GM23338 (cell line): ENCODE measurements at regions not wholly inside any gene's neighbourhood (a gene's known extent, or its start where the extent isn't known, plus 50 kb on each side); places are given as distances from the start of the nearest gene placed in this dataset.

Experiments
- EZH2 ChIP-seq: fragments of 200-600 bp; sonication (generic); IDR thresholded peaks from one replicate; pipeline ENCODE4 v1.8.0; 2017; ENCODE audit warnings: antibody characterized with exemption, mild to moderate bottlenecking, low read depth; ENCODE audit not compliant: unreplicated experiment
- EZH2phosphoT487 ChIP-seq: fragments of 200-600 bp; sonication (generic); IDR thresholded peaks from one replicate; pipeline ENCODE4 v1.8.1; 2018; ENCODE audit warnings: antibody characterized with exemption; ENCODE audit not compliant: unreplicated experiment
- POLR2AphosphoS5 ChIP-seq: IDR thresholded peaks from 2 replicates; pipeline ENCODE4 v1.6.1; 2016; ENCODE audit warnings: antibody characterized with exemption, low read depth
- ZNF114 ChIP-seq: fragments of 250-450 bp; sonication (Bioruptor Pico); IDR thresholded peaks from 2 replicates; pipeline ENCODE4 v1.5.0; 2020; ENCODE audit warnings: mild to moderate bottlenecking, moderate library complexity
- ZNF331 ChIP-seq: fragments of 250-450 bp; sonication (Bioruptor Pico); IDR thresholded peaks from 2 replicates; pipeline ENCODE4 v1.5.0; 2020; ENCODE audit warnings: low read depth, mild to moderate bottlenecking, moderate library complexity
- TF ChIP-seq, protein P1 (sequence below), 2 experiments: fragments of 200-600 bp in 1 of 2; sonication (generic) in 1 of 2; conservative IDR thresholded peaks; 2 replicates each; pipeline versions ENCODE4 v1.5.1 to v1.6.1; 2016 to 2017; ENCODE audit warnings: antibody characterized with exemption in 2 of 2, low read depth in 2 of 2, mild to moderate bottlenecking in 2 of 2, moderate library complexity in 1 of 2
- TF ChIP-seq, protein P2 (sequence below): IDR thresholded peaks from one replicate; pipeline ENCODE4 v1.6.1; 2018; ENCODE audit warnings: antibody characterized with exemption; ENCODE audit not compliant: unreplicated experiment

DNA sequence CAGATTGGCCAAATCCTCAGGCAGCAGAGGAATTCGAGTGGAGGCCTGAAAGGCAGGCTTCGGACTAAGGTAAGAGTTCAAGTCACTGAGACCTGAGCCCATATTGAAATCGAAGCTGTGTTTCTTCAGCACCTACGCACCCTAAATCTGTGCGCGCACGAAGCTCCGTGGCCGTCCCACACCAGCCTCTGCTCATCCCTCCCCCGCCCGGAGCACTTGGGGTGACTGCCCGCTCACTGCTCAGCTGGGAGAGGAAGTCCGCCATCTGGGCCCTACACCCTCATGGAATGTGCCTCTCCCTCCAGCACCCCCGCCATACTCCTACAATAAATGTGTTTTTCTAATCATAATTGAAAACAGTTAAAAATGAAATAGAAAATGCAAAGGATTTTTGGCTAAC is 734.5 kb downstream of the GALR1 start:
- TF ChIP-seq, protein P1, sequence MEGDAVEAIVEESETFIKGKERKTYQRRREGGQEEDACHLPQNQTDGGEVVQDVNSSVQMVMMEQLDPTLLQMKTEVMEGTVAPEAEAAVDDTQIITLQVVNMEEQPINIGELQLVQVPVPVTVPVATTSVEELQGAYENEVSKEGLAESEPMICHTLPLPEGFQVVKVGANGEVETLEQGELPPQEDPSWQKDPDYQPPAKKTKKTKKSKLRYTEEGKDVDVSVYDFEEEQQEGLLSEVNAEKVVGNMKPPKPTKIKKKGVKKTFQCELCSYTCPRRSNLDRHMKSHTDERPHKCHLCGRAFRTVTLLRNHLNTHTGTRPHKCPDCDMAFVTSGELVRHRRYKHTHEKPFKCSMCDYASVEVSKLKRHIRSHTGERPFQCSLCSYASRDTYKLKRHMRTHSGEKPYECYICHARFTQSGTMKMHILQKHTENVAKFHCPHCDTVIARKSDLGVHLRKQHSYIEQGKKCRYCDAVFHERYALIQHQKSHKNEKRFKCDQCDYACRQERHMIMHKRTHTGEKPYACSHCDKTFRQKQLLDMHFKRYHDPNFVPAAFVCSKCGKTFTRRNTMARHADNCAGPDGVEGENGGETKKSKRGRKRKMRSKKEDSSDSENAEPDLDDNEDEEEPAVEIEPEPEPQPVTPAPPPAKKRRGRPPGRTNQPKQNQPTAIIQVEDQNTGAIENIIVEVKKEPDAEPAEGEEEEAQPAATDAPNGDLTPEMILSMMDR (conservative IDR thresholded peaks at IDR 0.05; ENCODE audit: low read depth in 2 of 2), result no peak
- TF ChIP-seq POLR2AphosphoS5 (no peak), ZNF114 (no peak), EZH2 (no peak), EZH2phosphoT487 (no peak), ZNF331 (CRISPR knock-in tag) (no peak)
- TF ChIP-seq, protein P2, sequence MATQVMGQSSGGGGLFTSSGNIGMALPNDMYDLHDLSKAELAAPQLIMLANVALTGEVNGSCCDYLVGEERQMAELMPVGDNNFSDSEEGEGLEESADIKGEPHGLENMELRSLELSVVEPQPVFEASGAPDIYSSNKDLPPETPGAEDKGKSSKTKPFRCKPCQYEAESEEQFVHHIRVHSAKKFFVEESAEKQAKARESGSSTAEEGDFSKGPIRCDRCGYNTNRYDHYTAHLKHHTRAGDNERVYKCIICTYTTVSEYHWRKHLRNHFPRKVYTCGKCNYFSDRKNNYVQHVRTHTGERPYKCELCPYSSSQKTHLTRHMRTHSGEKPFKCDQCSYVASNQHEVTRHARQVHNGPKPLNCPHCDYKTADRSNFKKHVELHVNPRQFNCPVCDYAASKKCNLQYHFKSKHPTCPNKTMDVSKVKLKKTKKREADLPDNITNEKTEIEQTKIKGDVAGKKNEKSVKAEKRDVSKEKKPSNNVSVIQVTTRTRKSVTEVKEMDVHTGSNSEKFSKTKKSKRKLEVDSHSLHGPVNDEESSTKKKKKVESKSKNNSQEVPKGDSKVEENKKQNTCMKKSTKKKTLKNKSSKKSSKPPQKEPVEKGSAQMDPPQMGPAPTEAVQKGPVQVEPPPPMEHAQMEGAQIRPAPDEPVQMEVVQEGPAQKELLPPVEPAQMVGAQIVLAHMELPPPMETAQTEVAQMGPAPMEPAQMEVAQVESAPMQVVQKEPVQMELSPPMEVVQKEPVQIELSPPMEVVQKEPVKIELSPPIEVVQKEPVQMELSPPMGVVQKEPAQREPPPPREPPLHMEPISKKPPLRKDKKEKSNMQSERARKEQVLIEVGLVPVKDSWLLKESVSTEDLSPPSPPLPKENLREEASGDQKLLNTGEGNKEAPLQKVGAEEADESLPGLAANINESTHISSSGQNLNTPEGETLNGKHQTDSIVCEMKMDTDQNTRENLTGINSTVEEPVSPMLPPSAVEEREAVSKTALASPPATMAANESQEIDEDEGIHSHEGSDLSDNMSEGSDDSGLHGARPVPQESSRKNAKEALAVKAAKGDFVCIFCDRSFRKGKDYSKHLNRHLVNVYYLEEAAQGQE, result no peak
